Karpas-422 (cell line): ENCODE measurements at regions not wholly inside any gene's neighbourhood (a gene's known extent, or its start where the extent isn't known, plus 50 kb on each side); places are given as distances from the start of the nearest gene placed in this dataset.

Experiments used
- DNase-seq: peaks from one replicate; pipeline ENCODE4 v3.0.0-alpha.2; 2015
- H2AFZ ChIP-seq: fragments of 200-600 bp; sonication (generic); 2 replicates; pipeline ENCODE4 v1.6.1; 2014; ENCODE audit warnings: antibody characterized with exemption, low read length, mixed read lengths
- H3K27ac ChIP-seq: fragments of 200-600 bp; sonication (generic); 2 replicates; pipeline ENCODE4 v1.5.1; 2014; ENCODE audit warnings: mild to moderate bottlenecking, low read length, moderate library complexity
- H3K27me3 ChIP-seq: fragments of 200-600 bp; sonication (generic); 2 replicates; pipeline ENCODE4 v1.6.1; 2014; ENCODE audit warnings: low read length, mixed read lengths
- H3K36me3 ChIP-seq: fragments of 200-600 bp; sonication (generic); 2 replicates; pipeline ENCODE4 v1.6.1; 2014; ENCODE audit warnings: low read length, mixed read lengths; ENCODE audit not compliant: insufficient read depth
- H3K4me1 ChIP-seq: fragments of 200-600 bp; sonication (generic); 2 replicates; pipeline ENCODE4 v1.6.1; 2014; ENCODE audit warnings: mild to moderate bottlenecking, low read length, mixed read lengths
- H3K4me2 ChIP-seq: fragments of 200-600 bp; sonication (generic); 2 replicates; pipeline ENCODE4 v1.6.1; 2014; ENCODE audit warnings: low read length, low read depth, mild to moderate bottlenecking; ENCODE audit not compliant: poor library complexity, severe bottlenecking
- H3K4me3 ChIP-seq: fragments of 200-600 bp; sonication (generic); 2 replicates; pipeline ENCODE4 v1.5.1; 2014; ENCODE audit warnings: mild to moderate bottlenecking, antibody characterized with exemption, low read length, mixed read lengths
- H3K79me2 ChIP-seq: fragments of 200-600 bp; sonication (generic); 2 replicates; pipeline ENCODE4 v1.6.1; 2014; ENCODE audit warnings: mild to moderate bottlenecking, low read length, mixed read lengths
- H3K9ac ChIP-seq: fragments of 200-600 bp; sonication (generic); 2 replicates; pipeline ENCODE4 v1.6.0; 2014; ENCODE audit warnings: low read length
- H3K9me2 ChIP-seq: fragments of 200-600 bp; sonication (generic), shearing (Covaris generic); replicated peaks from 2 replicates; pipeline ENCODE4 v1.6.0; 2014; ENCODE audit warnings: mild to moderate bottlenecking, low read length, moderate library complexity; ENCODE audit not compliant: insufficient read depth
- H3K9me3 ChIP-seq: fragments of 300-700, 200-600 bp; sonication (generic); 2 replicates; pipeline ENCODE4 v1.6.1; 2014; ENCODE audit warnings: low read length, mixed read lengths
- H4K20me1 ChIP-seq: fragments of 200-600 bp; sonication (generic); 2 replicates; pipeline ENCODE4 v1.6.1; 2014; ENCODE audit warnings: mild to moderate bottlenecking, antibody characterized with exemption, low read length, low read depth; ENCODE audit not compliant: insufficient read depth

DNA sequence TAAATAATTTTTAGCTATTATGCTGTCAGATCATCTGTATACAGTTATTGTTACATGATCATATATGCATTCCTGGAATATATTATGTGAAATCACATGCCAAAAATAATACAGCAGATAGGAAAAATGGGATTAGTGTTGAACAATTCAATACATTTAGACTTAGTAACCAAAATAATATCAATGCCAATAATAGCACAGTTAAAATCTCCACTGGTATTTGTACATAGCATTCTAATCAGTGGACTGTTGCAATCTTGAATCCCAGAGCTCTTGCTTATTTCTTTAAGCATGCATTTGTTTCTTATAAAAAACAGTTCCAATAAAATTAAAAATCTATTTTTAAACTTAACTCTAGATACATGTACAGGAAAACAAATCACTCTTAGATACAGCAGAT lies 2772.2 kb downstream of the PCDH9 start:
- Histone ChIP-seq H3K27me3 (no peaks in the 10 kb centered on the region), H3K27ac (no peak overlapping the region), H3K79me2 (no peaks in the 10 kb centered on the region), H2AFZ (no peak overlapping the region), H3K4me3 (no peak overlapping the region), H3K9me3 (peaks cover 5% of the 10 kb centered on the region; the same call in 1 of the 2 replicates), H3K4me1 (no peaks in the 10 kb centered on the region), H4K20me1 (no peaks in the 10 kb centered on the region), H3K4me2 (no peak overlapping the region), H3K9me2 (no peaks in the 10 kb centered on the region), H3K9ac (no peak overlapping the region), H3K36me3 (no peaks in the 10 kb centered on the region)
- DNase-seq: no peak

DNA sequence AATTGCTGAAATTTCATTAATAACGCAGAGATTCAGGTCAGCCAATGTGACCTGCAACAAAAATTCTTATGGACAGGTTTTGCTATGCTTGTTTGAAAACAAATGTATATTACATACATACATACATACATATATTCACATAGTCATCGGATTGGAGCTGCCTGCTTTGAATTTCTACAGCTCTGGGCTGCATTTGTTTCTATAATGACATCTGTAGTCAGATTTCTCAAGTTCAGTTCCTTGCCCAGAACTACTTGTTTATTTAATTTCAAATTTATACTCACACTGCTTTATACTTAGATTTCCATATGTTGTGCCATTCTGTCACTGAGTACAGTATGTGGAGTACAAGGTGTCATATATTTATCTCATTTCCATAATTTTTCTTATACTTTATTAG lies 2775.0 kb downstream of the PCDH9 start:
- H3K36me3 ChIP-seq: no peaks in the 10 kb centered on the region
- H3K27ac ChIP-seq: no peak overlapping the region
- H3K9ac ChIP-seq: no peak overlapping the region
- no peak overlapping the region for H3K4me3 ChIP-seq
- no peaks in the 10 kb centered on the region for H3K79me2 ChIP-seq
- no peaks in the 10 kb centered on the region for H3K27me3 ChIP-seq
- no peak overlapping the region for H3K4me2 ChIP-seq
- no peaks in the 10 kb centered on the region for H4K20me1 ChIP-seq
- H3K9me3 ChIP-seq: no peaks in the 10 kb centered on the region
- H3K4me1 ChIP-seq: no peaks in the 10 kb centered on the region
- 0 out of 2 replicates have a peak overlapping the region, but pooled peaks have one; percentile 3 for H2AFZ ChIP-seq
- no peaks in the 10 kb centered on the region for H3K9me2 ChIP-seq
- DNase-seq: no peak

DNA sequence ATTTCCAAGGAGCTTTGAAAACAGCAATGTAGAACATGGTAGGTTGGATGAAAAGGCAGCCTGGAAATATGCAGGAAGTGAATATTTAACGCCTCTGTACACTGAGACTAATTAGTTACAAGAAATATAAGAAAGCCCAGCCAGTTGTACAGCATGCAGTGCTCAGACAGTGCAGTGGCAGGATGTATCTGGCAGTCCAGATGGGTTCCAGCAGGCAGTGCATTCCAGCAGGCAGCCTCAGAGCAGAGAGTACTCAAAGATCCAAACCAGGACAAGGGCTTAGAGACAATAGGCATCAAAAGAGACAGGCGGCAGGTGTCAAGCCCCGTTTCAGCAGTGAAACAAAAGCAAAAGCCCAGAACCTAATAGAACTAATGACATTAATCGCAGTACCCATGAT lies 2776.3 kb downstream of the PCDH9 start:
- H3K9me2 ChIP-seq: no peaks in the 10 kb centered on the region
- no peaks in the 10 kb centered on the region for H3K27me3 ChIP-seq
- no peak for DNase-seq
- H3K4me1 ChIP-seq: no peaks in the 10 kb centered on the region
- H3K27ac ChIP-seq: no peak overlapping the region
- no peak overlapping the region for H3K4me2 ChIP-seq
- H3K4me3 ChIP-seq: no peak overlapping the region
- H3K9ac ChIP-seq: no peak overlapping the region
- H2AFZ ChIP-seq: peak overlapping the region; percentile 94
- no peaks in the 10 kb centered on the region for H3K9me3 ChIP-seq
- H3K36me3 ChIP-seq: no peaks in the 10 kb centered on the region
- H3K79me2 ChIP-seq: no peaks in the 10 kb centered on the region
- H4K20me1 ChIP-seq: no peaks in the 10 kb centered on the region

DNA sequence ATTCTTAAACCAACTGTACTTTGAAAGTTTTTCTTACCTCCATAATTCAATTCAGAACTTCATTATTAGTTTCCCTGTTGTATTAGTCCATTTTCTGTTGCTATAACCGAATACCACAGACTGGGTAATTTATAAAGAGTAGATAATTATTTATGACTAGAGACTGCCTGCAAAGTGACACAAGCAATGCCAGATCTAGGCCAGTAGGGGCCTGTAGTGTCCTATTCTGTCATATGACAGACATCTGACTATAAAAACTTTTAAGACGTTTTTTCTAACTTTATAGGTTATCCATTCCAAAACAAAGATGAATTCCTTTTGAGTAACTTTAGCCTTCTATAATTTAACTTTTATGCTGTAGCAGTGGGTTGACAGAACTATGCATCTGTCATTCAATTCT lies 2783.8 kb downstream of the PCDH9 start:
- Histone ChIP-seq H3K9me3 (no peaks in the 10 kb centered on the region), H3K27ac (no peak overlapping the region), H3K79me2 (no peaks in the 10 kb centered on the region), H2AFZ (no peak overlapping the region), H3K4me2 (no peak overlapping the region), H3K9me2 (no peaks in the 10 kb centered on the region), H3K9ac (no peak overlapping the region), H4K20me1 (no peaks in the 10 kb centered on the region), H3K4me1 (no peaks in the 10 kb centered on the region), H3K4me3 (no peak overlapping the region), H3K36me3 (no peaks in the 10 kb centered on the region), H3K27me3 (no peaks in the 10 kb centered on the region)
- peak; percentile 69 for DNase-seq

GRCh38 chr13:64441740-64442139 lies 2788.4 kb downstream of the PCDH9 start:
- H3K4me3 ChIP-seq: no peak overlapping the region
- no peak overlapping the region for H3K9ac ChIP-seq
- no peak overlapping the region for H3K27ac ChIP-seq
- H3K9me2 ChIP-seq: no peaks in the 10 kb centered on the region
- peak overlapping the region; percentile 20; the same call in 1 of the 2 replicates for H2AFZ ChIP-seq
- H3K27me3 ChIP-seq: no peaks in the 10 kb centered on the region
- H3K4me2 ChIP-seq: no peak overlapping the region
- no peaks in the 10 kb centered on the region for H3K79me2 ChIP-seq
- no peak for DNase-seq
- H3K4me1 ChIP-seq: no peaks in the 10 kb centered on the region
- H3K9me3 ChIP-seq: no peaks in the 10 kb centered on the region
- no peaks in the 10 kb centered on the region for H3K36me3 ChIP-seq
- no peaks in the 10 kb centered on the region for H4K20me1 ChIP-seq

DNA sequence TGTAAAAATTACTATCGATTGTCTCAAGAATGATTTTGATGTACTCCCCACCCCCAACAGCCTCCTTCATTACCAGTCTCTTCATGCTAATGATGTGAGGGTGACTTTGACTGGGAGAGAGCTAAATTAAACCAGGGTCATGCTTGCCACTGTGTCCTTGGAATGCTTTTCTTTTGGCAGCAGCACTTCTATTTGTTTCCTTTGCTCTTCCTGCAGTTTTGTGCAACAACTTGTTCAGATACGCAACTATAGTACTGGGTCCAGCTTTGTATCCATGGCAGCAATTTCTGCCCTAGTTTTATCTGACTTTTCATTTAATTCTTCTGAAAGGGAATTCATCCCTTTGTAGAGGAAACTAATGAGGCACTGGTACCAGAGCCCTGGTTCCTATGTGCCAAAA lies 2792.1 kb downstream of the PCDH9 start:
- Histone ChIP-seq H3K4me3 (no peak overlapping the region), H3K9ac (no peak overlapping the region), H3K79me2 (no peaks in the 10 kb centered on the region), H3K4me2 (no peak overlapping the region), H3K27me3 (no peaks in the 10 kb centered on the region), H3K36me3 (no peaks in the 10 kb centered on the region), H4K20me1 (no peaks in the 10 kb centered on the region), H3K9me3 (no peaks in the 10 kb centered on the region), H3K4me1 (no peaks in the 10 kb centered on the region), H3K9me2 (no peaks in the 10 kb centered on the region), H3K27ac (no peak overlapping the region), H2AFZ (no peak overlapping the region; the same call in 1 of the 2 replicates)
- no peak for DNase-seq

DNA sequence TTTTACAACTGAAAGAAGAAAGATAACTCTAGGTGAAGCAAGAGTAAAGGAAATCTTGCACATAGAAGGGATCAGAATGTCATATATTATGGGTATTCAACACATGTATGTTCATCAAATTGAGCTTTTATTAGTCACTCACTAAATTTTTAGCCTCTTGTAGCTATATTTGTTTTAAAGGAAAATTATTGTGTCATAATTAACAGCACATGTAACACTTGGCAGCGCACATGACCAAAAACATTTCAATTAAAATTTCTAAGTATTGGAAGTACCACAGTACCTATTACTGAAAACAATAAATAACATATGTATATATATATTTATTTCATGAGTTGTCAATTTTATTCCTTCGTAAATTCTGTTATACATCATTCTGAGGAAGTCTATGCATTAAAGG lies 2800.4 kb downstream of the PCDH9 start:
- no peak overlapping the region for H3K9ac ChIP-seq
- no peaks in the 10 kb centered on the region for H3K9me2 ChIP-seq
- no peak overlapping the region for H3K27ac ChIP-seq
- H4K20me1 ChIP-seq: no peaks in the 10 kb centered on the region
- no peaks in the 10 kb centered on the region for H3K4me1 ChIP-seq
- no peak overlapping the region for H3K4me3 ChIP-seq
- no peaks in the 10 kb centered on the region for H3K79me2 ChIP-seq
- no peaks in the 10 kb centered on the region for H3K27me3 ChIP-seq
- no peak for DNase-seq
- H3K4me2 ChIP-seq: no peak overlapping the region
- H3K9me3 ChIP-seq: no peaks in the 10 kb centered on the region
- H3K36me3 ChIP-seq: no peaks in the 10 kb centered on the region
- H2AFZ ChIP-seq: no peak overlapping the region

DNA sequence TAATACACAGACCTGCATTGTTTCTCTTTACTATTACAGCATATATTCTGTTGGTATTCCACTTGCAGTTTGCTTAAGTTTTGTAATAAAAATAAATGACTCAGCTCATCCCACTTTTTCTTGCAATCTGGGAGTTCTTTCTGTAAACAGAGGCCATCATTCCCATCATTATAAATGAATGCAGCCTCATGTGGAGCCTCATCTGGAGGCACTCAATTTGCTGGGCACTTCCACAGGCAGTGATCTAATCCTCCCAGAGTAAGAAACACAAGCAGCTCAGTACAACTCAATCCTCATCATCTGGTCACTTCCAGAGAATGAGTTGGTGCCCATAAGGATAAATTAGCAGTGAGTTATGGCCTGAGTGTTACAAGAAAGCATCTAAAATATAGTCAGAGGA lies 2801.9 kb downstream of the PCDH9 start:
- 0 out of 2 replicates have a peak overlapping the region, but pooled peaks have one; percentile 69 for H2AFZ ChIP-seq
- H4K20me1 ChIP-seq: no peaks in the 10 kb centered on the region
- no peak for DNase-seq
- no peaks in the 10 kb centered on the region for H3K36me3 ChIP-seq
- no peaks in the 10 kb centered on the region for H3K79me2 ChIP-seq
- H3K27ac ChIP-seq: no peak overlapping the region
- H3K9me3 ChIP-seq: no peaks in the 10 kb centered on the region
- no peak overlapping the region for H3K4me3 ChIP-seq
- H3K4me2 ChIP-seq: no peak overlapping the region
- no peaks in the 10 kb centered on the region for H3K9me2 ChIP-seq
- no peaks in the 10 kb centered on the region for H3K4me1 ChIP-seq
- H3K27me3 ChIP-seq: no peaks in the 10 kb centered on the region
- no peak overlapping the region for H3K9ac ChIP-seq

- Histone ChIP-seq H4K20me1 (no peaks in the 10 kb centered on the region), H3K9ac (no peak overlapping the region), H3K4me2 (no peak overlapping the region), H3K9me2 (0 out of 2 replicates have a peak, but pooled peaks cover 2% of the 10 kb centered on the region), H3K9me3 (no peaks in the 10 kb centered on the region), H3K36me3 (no peaks in the 10 kb centered on the region), H3K4me1 (no peaks in the 10 kb centered on the region), H3K27me3 (no peaks in the 10 kb centered on the region), H3K27ac (no peak overlapping the region), H3K4me3 (no peak overlapping the region), H3K79me2 (no peaks in the 10 kb centered on the region), H2AFZ (no peak overlapping the region)
- DNase-seq: no peak
Measured at GRCh38 chr13:64423467-64423866, 2806.7 kb downstream of the PCDH9 start.
